HFFc6 (cell line): ENCODE measurements at regions not wholly inside any gene's neighbourhood (a gene's known extent, or its start where the extent isn't known, plus 50 kb on each side); places are given as distances from the start of the nearest gene placed in this dataset.
"Not testable (repeated sequence)": the region's sequence is repeated elsewhere in the genome, so short reads cannot be mapped to it uniquely, and the experiment has no call there.

Experiments used
- DNase-seq: peaks from one replicate; pipeline ENCODE4 v3.0.0-alpha.2; 2018
- H3K27ac Mint-ChIP-seq: 2 replicates; pipeline ENCODE4 v1.8.0; 2020; ENCODE audit warnings: mild to moderate bottlenecking, mixed read lengths
- H3K27me3 Mint-ChIP-seq: 2 replicates; pipeline ENCODE4 v1.8.0; 2021; ENCODE audit warnings: mild to moderate bottlenecking, moderate library complexity, mixed read lengths; ENCODE audit not compliant: insufficient read depth
- H3K36me3 Mint-ChIP-seq: 2 replicates; pipeline ENCODE4 v1.8.0; 2021; ENCODE audit warnings: low read depth, mixed read lengths
- H3K4me1 Mint-ChIP-seq: 2 replicates; pipeline ENCODE4 v1.8.0; 2020; ENCODE audit warnings: low read depth, mixed read lengths
- H3K4me3 Mint-ChIP-seq: 2 replicates; pipeline ENCODE4 v1.8.0; 2020; ENCODE audit warnings: mild to moderate bottlenecking, moderate library complexity, mixed read lengths
- H3K9me3 Mint-ChIP-seq: 2 replicates; pipeline ENCODE4 v1.8.0; 2020; ENCODE audit warnings: mild to moderate bottlenecking, mixed read lengths
- CTCF ChIP-seq: fragments of 200-600 bp; sonication (generic); IDR thresholded peaks from 2 replicates; pipeline ENCODE4 v1.5.0; 2021; ENCODE audit warnings: antibody characterized with exemption, mild to moderate bottlenecking

GRCh38 chr4:162969194-162969593 lies 197.5 kb downstream of the NAF1 start:
- H3K4me3 Mint-ChIP-seq, result no peak overlapping the region
- H3K4me1 Mint-ChIP-seq, result no peaks in the 10 kb centered on the region
- H3K27me3 Mint-ChIP-seq, result no peaks in the 10 kb centered on the region
- no peaks in the 10 kb centered on the region for H3K36me3 Mint-ChIP-seq
- peaks cover 24% of the 10 kb centered on the region for H3K9me3 Mint-ChIP-seq
- TF ChIP-seq CTCF, result no peak
- no peak overlapping the region for H3K27ac Mint-ChIP-seq
- no peak for DNase-seq

GRCh38 chr4:162965978-162966377 lies 200.7 kb downstream of the NAF1 start:
- H3K4me3 Mint-ChIP-seq, H3K36me3 Mint-ChIP-seq, H3K4me1 Mint-ChIP-seq, H3K27me3 Mint-ChIP-seq, DNase-seq, H3K27ac Mint-ChIP-seq: not testable (repeated sequence)
- H3K9me3 Mint-ChIP-seq, result peaks cover 24% of the 10 kb centered on the region

- H3K27me3 Mint-ChIP-seq, result no peaks in the 10 kb centered on the region; the same call in 1 of the 2 replicates
- TF ChIP-seq CTCF, result no peak
- no peaks in the 10 kb centered on the region for H3K4me1 Mint-ChIP-seq
- peaks cover 20% of the 10 kb centered on the region for H3K9me3 Mint-ChIP-seq
- no peak overlapping the region for H3K4me3 Mint-ChIP-seq
- DNase-seq, result no peak
- H3K36me3 Mint-ChIP-seq, result no peaks in the 10 kb centered on the region
- H3K27ac Mint-ChIP-seq, result no peak overlapping the region
These were observed 207.6 kb downstream of the NAF1 start for GRCh38 chr4:162959046-162959445.

GRCh38 chr4:162957521-162958143 lies 209.1 kb downstream of the NAF1 start:
- Mint-ChIP-seq H3K9me3 (peaks cover 28% of the 10 kb centered on the region), H3K27ac (no peak overlapping the region)

GRCh38 chr4:162954976-162955375 lies 211.7 kb downstream of the NAF1 start:
- H3K27me3 Mint-ChIP-seq, result no peaks in the 10 kb centered on the region; the same call in 1 of the 2 replicates
- no peaks in the 10 kb centered on the region for H3K36me3 Mint-ChIP-seq
- no peaks in the 10 kb centered on the region for H3K4me1 Mint-ChIP-seq
- peaks cover 42% of the 10 kb centered on the region for H3K9me3 Mint-ChIP-seq
- H3K4me3 Mint-ChIP-seq, result no peak overlapping the region
- no peak for TF ChIP-seq CTCF
- no peak for DNase-seq
- H3K27ac Mint-ChIP-seq, result no peak overlapping the region

More at GRCh38 chr4:162957521-162958143, 209.1 kb downstream of the NAF1 start:
- Mint-ChIP-seq H3K36me3 (no peaks in the 10 kb centered on the region), H3K27me3 (no peaks in the 10 kb centered on the region; the same call in 1 of the 2 replicates), H3K4me1 (no peaks in the 10 kb centered on the region), H3K4me3 (no peak overlapping the region)
- no peak for DNase-seq
- no peak for TF ChIP-seq CTCF

- TF ChIP-seq CTCF, result no peak
- H3K4me1 Mint-ChIP-seq, result no peaks in the 10 kb centered on the region
- no peak for DNase-seq
- no peak overlapping the region for H3K4me3 Mint-ChIP-seq
- H3K27ac Mint-ChIP-seq, result no peak overlapping the region
- H3K9me3 Mint-ChIP-seq, result peaks cover 33% of the 10 kb centered on the region
- no peaks in the 10 kb centered on the region for H3K36me3 Mint-ChIP-seq
- no peaks in the 10 kb centered on the region for H3K27me3 Mint-ChIP-seq
These were observed 214.5 kb downstream of the NAF1 start for GRCh38 chr4:162952232-162952631.
